GM12892 (cell line): ENCODE measurements at regions not wholly inside any gene's neighbourhood (a gene's known extent, or its start where the extent isn't known, plus 50 kb on each side); places are given as distances from the start of the nearest gene placed in this dataset.
"Not testable (repeated sequence)": the region's sequence is repeated elsewhere in the genome, so short reads cannot be mapped to it uniquely, and the experiment has no call there.

ENCODE experiments used
- POLR2A ChIP-seq: IDR thresholded peaks from 2 replicates; pipeline ENCODE4 v1.6.1; 2011; ENCODE audit warnings: low read depth, low read length, control low read depth
- POLR2AphosphoS5 ChIP-seq: IDR thresholded peaks from 2 replicates; pipeline ENCODE4 v1.6.1; 2011; ENCODE audit warnings: low read depth, low read length, control low read depth
- TAF1 ChIP-seq: IDR thresholded peaks from 2 replicates; pipeline ENCODE4 v1.6.1; 2011; ENCODE audit warnings: low read depth, mild to moderate bottlenecking, control low read depth, low read length, borderline replicate concordance

DNA sequence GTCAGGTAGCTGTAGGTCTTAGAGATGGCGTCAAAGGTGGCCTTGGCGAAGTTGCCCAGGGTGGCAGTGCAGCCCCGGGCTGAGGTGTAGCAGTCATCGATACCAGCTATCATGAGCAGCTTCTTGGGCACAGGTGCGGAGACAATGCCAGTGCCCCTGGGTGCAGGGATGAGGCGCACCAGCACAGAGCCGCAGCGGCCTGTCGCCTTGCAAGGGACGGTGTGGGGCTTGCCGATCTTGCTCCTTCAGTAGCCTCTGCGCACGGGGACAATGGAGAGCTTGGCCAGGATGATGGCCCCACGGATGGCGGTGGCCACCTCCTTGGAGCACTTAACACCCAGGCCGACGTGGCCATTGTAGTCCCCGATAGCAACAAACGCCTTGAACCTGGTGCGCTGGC, 65.6 kb upstream of the KIF2B start:
- TF ChIP-seq POLR2A, TAF1, POLR2AphosphoS5: not testable (repeated sequence)
